ENCODE measurements at regions not wholly inside any gene's neighbourhood (a gene's known extent, or its start where the extent isn't known, plus 50 kb on each side); places are given as distances from the start of the nearest gene placed in this dataset.

- TF ChIP-seq CTCF (IDR thresholded peaks at IDR 0.05; ENCODE audit: poor library complexity) (no peak), EZH2phosphoT487 (IDR thresholded peaks at IDR 0.05; ENCODE audit: low read depth, severe bottlenecking, unreplicated experiment) (no peak)
Observed at GRCh38 chr15:56792211-56792610, 58.9 kb upstream of the ZNF280D start.

All from hepatocyte (in vitro differentiated cells).